ENCODE measurements at regions not wholly inside any gene's neighbourhood (a gene's known extent, or its start where the extent isn't known, plus 50 kb on each side); places are given as distances from the start of the nearest gene placed in this dataset.

DNA sequence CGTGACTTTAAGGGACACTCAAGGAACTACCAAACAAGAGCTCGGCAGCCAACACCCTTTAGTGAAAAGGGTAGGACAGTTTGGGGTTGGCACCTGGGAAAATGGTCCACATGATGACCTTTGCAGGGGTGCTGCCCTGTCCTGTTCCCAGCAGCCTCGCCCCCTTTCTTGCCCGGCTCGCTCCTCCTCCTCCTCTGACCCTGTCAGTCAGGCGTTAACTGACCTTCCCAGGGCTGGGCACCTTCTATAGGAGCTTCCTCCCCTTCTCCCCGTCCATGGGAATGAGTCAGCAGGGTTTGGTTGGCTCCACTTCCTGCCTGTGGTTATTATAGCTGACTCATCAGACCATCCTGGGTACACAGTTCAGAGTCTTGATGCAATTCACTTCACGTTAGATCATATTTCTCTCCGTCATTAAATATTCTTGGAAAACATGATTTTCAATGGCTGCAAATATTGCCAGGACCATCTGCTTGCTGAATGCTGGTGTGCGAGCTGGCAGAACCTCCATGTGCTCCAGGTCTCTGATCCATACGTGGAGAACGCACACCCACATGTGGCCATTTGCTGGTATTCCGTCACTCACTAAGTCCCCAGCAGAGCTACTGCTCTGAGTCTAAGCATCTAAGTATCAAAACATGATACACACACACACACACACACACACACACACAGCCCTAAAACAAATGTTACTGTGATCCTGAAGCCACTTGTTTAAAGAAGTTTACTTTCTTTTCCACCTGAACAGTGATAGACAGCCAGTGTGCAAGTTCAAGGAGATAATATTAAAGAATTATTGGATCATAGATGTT, 185.0 kb downstream of the ANAPC1 start (continued):
- TF ChIP-seq NANOG (IDR thresholded peaks at IDR 0.05; ENCODE audit: insufficient read depth, low read depth, low read length, poor library complexity, severe bottlenecking) (no peak), ASH2L (IDR thresholded peaks at IDR 0.05; ENCODE audit: low read length) (no peak), MAFK (IDR thresholded peaks at IDR 0.05; ENCODE audit: low read depth, low read length) (peak; percentile 63; the same call in 1 of the 2 replicates), CTCF (IDR thresholded peaks at IDR 0.05; ENCODE audit: control extremely low read depth in 1 of 3, insufficient read depth in 1 of 3, low read depth in 1 of 3, low read length in 3 of 3) (peak; percentile 23 to 41 (median 30); a peak in 2 of 4 replicates), HDAC2 (IDR thresholded peaks at IDR 0.05; ENCODE audit: borderline replicate concordance in 1 of 2, low read depth in 2 of 2, low read length in 2 of 2) (no peak)
- TF ChIP-seq, protein P1, sequence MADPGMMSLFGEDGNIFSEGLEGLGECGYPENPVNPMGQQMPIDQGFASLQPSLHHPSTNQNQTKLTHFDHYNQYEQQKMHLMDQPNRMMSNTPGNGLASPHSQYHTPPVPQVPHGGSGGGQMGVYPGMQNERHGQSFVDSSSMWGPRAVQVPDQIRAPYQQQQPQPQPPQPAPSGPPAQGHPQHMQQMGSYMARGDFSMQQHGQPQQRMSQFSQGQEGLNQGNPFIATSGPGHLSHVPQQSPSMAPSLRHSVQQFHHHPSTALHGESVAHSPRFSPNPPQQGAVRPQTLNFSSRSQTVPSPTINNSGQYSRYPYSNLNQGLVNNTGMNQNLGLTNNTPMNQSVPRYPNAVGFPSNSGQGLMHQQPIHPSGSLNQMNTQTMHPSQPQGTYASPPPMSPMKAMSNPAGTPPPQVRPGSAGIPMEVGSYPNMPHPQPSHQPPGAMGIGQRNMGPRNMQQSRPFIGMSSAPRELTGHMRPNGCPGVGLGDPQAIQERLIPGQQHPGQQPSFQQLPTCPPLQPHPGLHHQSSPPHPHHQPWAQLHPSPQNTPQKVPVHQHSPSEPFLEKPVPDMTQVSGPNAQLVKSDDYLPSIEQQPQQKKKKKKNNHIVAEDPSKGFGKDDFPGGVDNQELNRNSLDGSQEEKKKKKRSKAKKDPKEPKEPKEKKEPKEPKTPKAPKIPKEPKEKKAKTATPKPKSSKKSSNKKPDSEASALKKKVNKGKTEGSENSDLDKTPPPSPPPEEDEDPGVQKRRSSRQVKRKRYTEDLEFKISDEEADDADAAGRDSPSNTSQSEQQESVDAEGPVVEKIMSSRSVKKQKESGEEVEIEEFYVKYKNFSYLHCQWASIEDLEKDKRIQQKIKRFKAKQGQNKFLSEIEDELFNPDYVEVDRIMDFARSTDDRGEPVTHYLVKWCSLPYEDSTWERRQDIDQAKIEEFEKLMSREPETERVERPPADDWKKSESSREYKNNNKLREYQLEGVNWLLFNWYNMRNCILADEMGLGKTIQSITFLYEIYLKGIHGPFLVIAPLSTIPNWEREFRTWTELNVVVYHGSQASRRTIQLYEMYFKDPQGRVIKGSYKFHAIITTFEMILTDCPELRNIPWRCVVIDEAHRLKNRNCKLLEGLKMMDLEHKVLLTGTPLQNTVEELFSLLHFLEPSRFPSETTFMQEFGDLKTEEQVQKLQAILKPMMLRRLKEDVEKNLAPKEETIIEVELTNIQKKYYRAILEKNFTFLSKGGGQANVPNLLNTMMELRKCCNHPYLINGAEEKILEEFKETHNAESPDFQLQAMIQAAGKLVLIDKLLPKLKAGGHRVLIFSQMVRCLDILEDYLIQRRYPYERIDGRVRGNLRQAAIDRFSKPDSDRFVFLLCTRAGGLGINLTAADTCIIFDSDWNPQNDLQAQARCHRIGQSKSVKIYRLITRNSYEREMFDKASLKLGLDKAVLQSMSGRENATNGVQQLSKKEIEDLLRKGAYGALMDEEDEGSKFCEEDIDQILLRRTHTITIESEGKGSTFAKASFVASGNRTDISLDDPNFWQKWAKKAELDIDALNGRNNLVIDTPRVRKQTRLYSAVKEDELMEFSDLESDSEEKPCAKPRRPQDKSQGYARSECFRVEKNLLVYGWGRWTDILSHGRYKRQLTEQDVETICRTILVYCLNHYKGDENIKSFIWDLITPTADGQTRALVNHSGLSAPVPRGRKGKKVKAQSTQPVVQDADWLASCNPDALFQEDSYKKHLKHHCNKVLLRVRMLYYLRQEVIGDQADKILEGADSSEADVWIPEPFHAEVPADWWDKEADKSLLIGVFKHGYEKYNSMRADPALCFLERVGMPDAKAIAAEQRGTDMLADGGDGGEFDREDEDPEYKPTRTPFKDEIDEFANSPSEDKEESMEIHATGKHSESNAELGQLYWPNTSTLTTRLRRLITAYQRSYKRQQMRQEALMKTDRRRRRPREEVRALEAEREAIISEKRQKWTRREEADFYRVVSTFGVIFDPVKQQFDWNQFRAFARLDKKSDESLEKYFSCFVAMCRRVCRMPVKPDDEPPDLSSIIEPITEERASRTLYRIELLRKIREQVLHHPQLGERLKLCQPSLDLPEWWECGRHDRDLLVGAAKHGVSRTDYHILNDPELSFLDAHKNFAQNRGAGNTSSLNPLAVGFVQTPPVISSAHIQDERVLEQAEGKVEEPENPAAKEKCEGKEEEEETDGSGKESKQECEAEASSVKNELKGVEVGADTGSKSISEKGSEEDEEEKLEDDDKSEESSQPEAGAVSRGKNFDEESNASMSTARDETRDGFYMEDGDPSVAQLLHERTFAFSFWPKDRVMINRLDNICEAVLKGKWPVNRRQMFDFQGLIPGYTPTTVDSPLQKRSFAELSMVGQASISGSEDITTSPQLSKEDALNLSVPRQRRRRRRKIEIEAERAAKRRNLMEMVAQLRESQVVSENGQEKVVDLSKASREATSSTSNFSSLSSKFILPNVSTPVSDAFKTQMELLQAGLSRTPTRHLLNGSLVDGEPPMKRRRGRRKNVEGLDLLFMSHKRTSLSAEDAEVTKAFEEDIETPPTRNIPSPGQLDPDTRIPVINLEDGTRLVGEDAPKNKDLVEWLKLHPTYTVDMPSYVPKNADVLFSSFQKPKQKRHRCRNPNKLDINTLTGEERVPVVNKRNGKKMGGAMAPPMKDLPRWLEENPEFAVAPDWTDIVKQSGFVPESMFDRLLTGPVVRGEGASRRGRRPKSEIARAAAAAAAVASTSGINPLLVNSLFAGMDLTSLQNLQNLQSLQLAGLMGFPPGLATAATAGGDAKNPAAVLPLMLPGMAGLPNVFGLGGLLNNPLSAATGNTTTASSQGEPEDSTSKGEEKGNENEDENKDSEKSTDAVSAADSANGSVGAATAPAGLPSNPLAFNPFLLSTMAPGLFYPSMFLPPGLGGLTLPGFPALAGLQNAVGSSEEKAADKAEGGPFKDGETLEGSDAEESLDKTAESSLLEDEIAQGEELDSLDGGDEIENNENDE (IDR thresholded peaks at IDR 0.05; ENCODE audit: insufficient replicate concordance, low read length): no peak

All from H1 (cell line).